ENCODE measurements at regions not wholly inside any gene's neighbourhood (a gene's known extent, or its start where the extent isn't known, plus 50 kb on each side); places are given as distances from the start of the nearest gene placed in this dataset.

DNA sequence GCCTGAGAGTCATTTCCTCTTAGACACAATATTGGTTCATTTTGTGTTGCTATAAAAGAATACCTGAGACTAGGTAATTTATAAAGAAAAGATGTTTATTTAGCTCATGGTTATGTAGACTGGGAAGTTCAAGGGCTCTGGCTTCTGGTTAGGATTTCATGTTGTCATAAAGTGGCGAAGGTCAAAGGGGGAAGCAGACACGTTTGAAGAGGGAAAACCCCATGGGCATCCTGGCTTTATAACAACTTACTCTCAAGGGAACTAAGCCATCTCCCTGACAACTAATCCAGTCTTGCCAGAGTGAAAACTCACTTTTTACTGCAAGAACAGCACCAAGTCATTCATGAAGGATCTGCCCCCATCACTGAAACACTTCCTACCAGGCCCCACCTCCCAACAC is 89.7 kb upstream of the RNF152 start:
- no peak overlapping the region for H3K27ac ChIP-seq
- H3K36me3 ChIP-seq (replicated peaks in 1 of 2), result no peaks in the 10 kb centered on the region
- H3K9me3 ChIP-seq (replicated peaks in 1 of 3), result no peaks in the 10 kb centered on the region
- TF ChIP-seq, protein P1, sequence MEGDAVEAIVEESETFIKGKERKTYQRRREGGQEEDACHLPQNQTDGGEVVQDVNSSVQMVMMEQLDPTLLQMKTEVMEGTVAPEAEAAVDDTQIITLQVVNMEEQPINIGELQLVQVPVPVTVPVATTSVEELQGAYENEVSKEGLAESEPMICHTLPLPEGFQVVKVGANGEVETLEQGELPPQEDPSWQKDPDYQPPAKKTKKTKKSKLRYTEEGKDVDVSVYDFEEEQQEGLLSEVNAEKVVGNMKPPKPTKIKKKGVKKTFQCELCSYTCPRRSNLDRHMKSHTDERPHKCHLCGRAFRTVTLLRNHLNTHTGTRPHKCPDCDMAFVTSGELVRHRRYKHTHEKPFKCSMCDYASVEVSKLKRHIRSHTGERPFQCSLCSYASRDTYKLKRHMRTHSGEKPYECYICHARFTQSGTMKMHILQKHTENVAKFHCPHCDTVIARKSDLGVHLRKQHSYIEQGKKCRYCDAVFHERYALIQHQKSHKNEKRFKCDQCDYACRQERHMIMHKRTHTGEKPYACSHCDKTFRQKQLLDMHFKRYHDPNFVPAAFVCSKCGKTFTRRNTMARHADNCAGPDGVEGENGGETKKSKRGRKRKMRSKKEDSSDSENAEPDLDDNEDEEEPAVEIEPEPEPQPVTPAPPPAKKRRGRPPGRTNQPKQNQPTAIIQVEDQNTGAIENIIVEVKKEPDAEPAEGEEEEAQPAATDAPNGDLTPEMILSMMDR (IDR thresholded peaks at IDR 0.05), result no peak
- TF ChIP-seq POLR2A (IDR thresholded peaks at IDR 0.05), result no peak
- H3K4me1 ChIP-seq (replicated peaks in 1 of 2), result no peaks in the 10 kb centered on the region
- H3K27me3 ChIP-seq, result no peaks in the 10 kb centered on the region
- WGBS, 4 donors, result 23 to 47% (median 44%) methylated on average over 2 of the region's 2 CpGs
- no peak for DNase-seq
- H3K4me3 ChIP-seq, result no peak overlapping the region
- intact Hi-C loops (cut with DNase I), result no loop called here

DNA sequence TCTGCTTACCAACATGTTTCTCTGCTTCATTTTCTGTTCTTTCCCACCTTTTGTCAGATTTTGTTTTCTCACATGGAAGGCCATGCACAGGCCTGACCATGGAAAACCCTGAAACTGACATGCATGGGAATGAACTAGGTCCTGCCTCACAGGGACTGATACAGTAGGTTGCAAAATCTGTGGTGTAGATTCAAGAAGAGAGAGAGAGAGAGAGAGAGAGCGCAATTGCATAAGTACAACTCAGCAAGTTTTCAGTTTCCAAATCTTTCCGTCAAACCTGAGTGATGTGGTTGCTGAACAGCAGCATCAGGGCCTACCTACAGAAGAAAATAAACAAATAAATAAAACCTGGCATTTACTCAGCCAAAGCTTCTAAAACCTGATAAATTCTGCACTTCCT is 87.5 kb upstream of the RNF152 start:
- intact Hi-C loops (cut with DNase I), result no loop called here
- no peaks in the 10 kb centered on the region for H3K9me3 ChIP-seq (replicated peaks in 1 of 3)
- no peak for DNase-seq
- no peaks in the 10 kb centered on the region for H3K36me3 ChIP-seq (replicated peaks in 1 of 2)
- no peaks in the 10 kb centered on the region for H3K4me1 ChIP-seq (replicated peaks in 1 of 2)
- no peak overlapping the region for H3K4me3 ChIP-seq
- no peaks in the 10 kb centered on the region for H3K27me3 ChIP-seq
- H3K27ac ChIP-seq, result no peak overlapping the region
- WGBS, 4 donors, result 71 to 85% (median 75%) methylated on average over 2 of the region's 2 CpGs
- TF ChIP-seq, protein P1 (IDR thresholded peaks at IDR 0.05), result no peak
- TF ChIP-seq POLR2A (IDR thresholded peaks at IDR 0.05), result no peak

DNA sequence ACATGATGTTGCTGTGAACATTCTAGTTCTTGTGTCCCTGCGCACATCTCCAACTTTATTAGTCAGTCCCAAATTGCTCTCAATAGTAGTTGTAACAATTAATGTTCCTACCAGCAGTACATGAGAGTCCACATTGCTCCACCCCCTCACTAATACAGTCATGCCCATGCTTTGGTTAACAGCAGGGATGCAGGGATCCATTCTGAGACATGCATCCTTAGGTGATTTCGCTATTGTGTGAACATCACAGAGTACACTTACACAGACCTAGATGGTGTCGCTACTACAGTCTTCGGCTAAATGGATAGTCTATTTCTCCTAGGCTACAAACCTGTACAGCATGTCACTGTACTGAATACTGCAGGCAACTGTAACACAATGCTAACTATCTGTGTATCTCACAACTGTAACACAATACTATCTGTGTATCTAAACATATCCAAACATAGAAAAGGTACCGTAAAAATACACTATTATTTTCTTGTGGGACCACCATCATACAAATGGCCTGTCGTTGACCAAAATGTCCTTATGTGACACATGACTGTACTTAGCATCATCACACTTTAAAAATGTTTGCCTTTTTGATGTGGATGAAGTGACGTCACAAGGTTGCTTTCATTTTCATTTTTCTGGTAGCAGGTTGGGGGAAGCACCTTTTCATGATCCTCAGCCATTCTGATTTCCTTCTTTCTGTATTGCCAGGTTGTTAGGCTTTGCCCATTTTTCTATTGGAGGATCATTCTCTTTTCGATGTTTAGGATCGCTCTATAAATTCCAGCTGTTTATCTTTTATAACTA is 82.9 kb upstream of the RNF152 start:
- TF ChIP-seq, protein P1 (IDR thresholded peaks at IDR 0.05), result no peak
- TF ChIP-seq POLR2A (IDR thresholded peaks at IDR 0.05), result no peak
- 83 to 92% (median 87%) methylated on average over 9 of the region's 9 CpGs for WGBS, 4 donors
- Histone ChIP-seq H3K27ac (no peak overlapping the region), H3K9me3 (replicated peaks in 1 of 3) (no peaks in the 10 kb centered on the region), H3K4me3 (no peak overlapping the region), H3K36me3 (replicated peaks in 1 of 2) (no peaks in the 10 kb centered on the region), H3K4me1 (replicated peaks in 1 of 2) (no peaks in the 10 kb centered on the region), H3K27me3 (no peaks in the 10 kb centered on the region)
- intact Hi-C loops (cut with DNase I), result no loop called here
- DNase-seq, result no peak

DNA sequence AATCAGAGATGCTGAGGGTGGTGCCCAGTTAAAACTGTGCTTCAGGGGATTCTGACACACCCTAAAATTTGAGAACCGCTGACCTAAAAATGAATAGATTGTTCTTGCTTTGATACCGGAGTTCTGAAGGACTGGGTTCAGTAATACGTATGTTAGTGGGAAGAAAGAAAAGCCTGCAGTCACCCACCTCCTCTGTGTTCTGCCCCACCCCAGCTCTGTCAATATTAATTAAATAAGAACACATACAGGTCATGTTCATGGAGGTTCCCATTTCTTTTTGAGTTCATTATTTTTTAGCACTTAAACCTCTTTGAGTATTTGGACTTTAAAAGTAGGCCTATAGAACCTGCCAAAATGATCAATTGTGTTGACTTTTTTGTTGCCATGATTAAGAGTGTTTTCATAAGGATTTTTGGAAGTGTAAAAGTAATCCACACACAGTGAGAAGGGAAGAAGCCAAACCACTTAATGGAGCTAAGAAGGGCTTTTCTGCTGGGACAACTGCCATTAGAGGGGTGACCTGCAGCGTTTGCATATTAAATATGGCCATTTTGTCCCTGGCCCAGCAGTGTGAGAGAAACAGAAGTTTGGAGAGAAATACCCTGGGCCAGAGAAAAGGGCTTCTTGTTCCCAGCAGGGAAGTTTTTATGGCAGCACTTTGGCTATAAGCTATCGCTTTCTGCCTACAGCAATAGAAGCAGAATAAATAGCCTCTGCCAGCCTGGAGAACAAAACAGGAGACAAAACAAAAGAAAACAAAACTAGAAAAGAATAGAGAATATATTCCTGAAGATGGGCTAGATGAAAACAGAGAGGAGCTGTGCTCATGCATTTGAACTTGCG is 80.7 kb upstream of the RNF152 start:
- TF ChIP-seq, protein P1 (IDR thresholded peaks at IDR 0.05), result no peak
- TF ChIP-seq POLR2A (IDR thresholded peaks at IDR 0.05), result no peak
- WGBS, 4 donors, result 84 to 88% (median 84%) methylated on average over 6 of the region's 6 CpGs
- Histone ChIP-seq H3K36me3 (replicated peaks in 1 of 2) (no peaks in the 10 kb centered on the region), H3K9me3 (replicated peaks in 1 of 3) (no peaks in the 10 kb centered on the region), H3K27me3 (no peaks in the 10 kb centered on the region), H3K4me1 (replicated peaks in 1 of 2) (no peaks in the 10 kb centered on the region), H3K27ac (no peak overlapping the region), H3K4me3 (no peak overlapping the region)
- DNase-seq, result no peak
- intact Hi-C loops (cut with DNase I), result no loop called here
